HCT116 (cell line): ENCODE measurements at regions not wholly inside any gene's neighbourhood (a gene's known extent, or its start where the extent isn't known, plus 50 kb on each side); places are given as distances from the start of the nearest gene placed in this dataset.

Source experiments
- ATAC-seq: fragments of 200-7000 bp; cut with Tn5 transposase; 2 replicates; pipeline ENCODE4 v1.9.1; 2020; ENCODE audit warnings: mild to moderate bottlenecking, moderate library complexity
- BruUV-seq: library from RNA; stranded (reverse); fragments of 400-500 nt; replicated peaks from 2 replicates; lab custom pipeline; 2021; lab: Mats Ljungman, UMichigan
- CTCF ChIA-PET: fragments of 300-600 bp; sonication (Branson Sonifier 250); formaldehyde crosslinking; loops from one replicate; lab custom pipeline; 2021; ENCODE audit warnings: antibody characterized with exemption; lab: Charles Lee
- POLR2A ChIA-PET: fragments of 300-600, 350-600 bp; sonication (Branson Sonifier 250); formaldehyde crosslinking; loops from one replicate; lab custom pipeline; 2021; ENCODE audit warnings: antibody characterized with exemption; lab: Charles Lee
- RAD21 ChIA-PET, 2 experiments: fragments of 300-600 bp; sonication (Branson Sonifier 250); formaldehyde crosslinking; loops; one replicate each; lab custom pipeline; 2023; ENCODE audit warnings: low total read pairs in 2 of 2; ENCODE audit not compliant: uncharacterized antibody in 2 of 2, unreplicated experiment in 2 of 2, low non-redundant PET in 1 of 2; lab: Charles Lee
- DNase-seq: peaks from one replicate; pipeline ENCODE4 v3.0.0-alpha.2; 2010; ENCODE audit warnings: low read depth, low spot score
- H2AFZ ChIP-seq: fragments of 200-600 bp; shearing (Covaris generic), sonication (generic); 2 replicates; pipeline ENCODE4 v1.6.1; 2017; ENCODE audit warnings: low read depth, mixed run types, mixed read lengths, antibody characterized with exemption, low read length; ENCODE audit not compliant: poor library complexity, severe bottlenecking
- H3K27ac ChIP-seq: 2 replicates; pipeline ENCODE4 v1.5.1; 2012; ENCODE audit warnings: low read depth, low read length
- H3K27me3 ChIP-seq: fragments of 200-600 bp; sonication (generic); 2 replicates; pipeline ENCODE4 v1.6.1; 2016; ENCODE audit warnings: mixed run types, low read length, mixed read lengths; ENCODE audit not compliant: insufficient read depth
- H3K36me3 ChIP-seq, 2 experiments: fragments of 200-500 bp in 1 of 2; fragments of 200-600 bp in 1 of 2; sonication (Bioruptor generic) in 1 of 2; sonication (generic) in 1 of 2; 2 replicates each; pipeline versions ENCODE4 v1.5.1 to v1.6.1; 2014 to 2016; ENCODE audit warnings: low read length in 2 of 2, inconsistent platforms in 1 of 2, mixed read lengths in 1 of 2, mixed run types in 1 of 2; ENCODE audit not compliant: insufficient read depth in 2 of 2, control insufficient read depth in 1 of 2
- H3K4me1 ChIP-seq, 2 experiments: fragments of 200-600 bp in 1 of 2; sonication (generic) in 1 of 2; 2 replicates each; pipeline versions ENCODE4 v1.5.1 to v1.6.1; 2012 to 2017; ENCODE audit warnings: low read length in 2 of 2, inconsistent platforms in 1 of 2, mild to moderate bottlenecking in 1 of 2, mixed read lengths in 1 of 2, mixed run types in 1 of 2, moderate library complexity in 1 of 2; ENCODE audit not compliant: insufficient read depth in 2 of 2, control insufficient read depth in 1 of 2
- H3K4me2 ChIP-seq: fragments of 200-600 bp; sonication (generic); 2 replicates; pipeline ENCODE4 v1.6.1; 2017; ENCODE audit warnings: mixed run types, low read length, mixed read lengths
- H3K4me3 ChIP-seq, 2 experiments: fragments of 200-600 bp in 1 of 2; sonication (generic) in 1 of 2; replicated peaks in 1 of 2; 2 replicates each; pipeline ENCODE4 v1.5.1; 2011 to 2016; ENCODE audit warnings: low read length in 2 of 2, control low read depth in 1 of 2, low read depth in 1 of 2, mild to moderate bottlenecking in 1 of 2, mixed read lengths in 1 of 2, mixed run types in 1 of 2
- H3K79me2 ChIP-seq: fragments of 200-600 bp; sonication (generic); 2 replicates; pipeline ENCODE4 v1.6.1; 2017; ENCODE audit warnings: mild to moderate bottlenecking, mixed run types, low read length, moderate library complexity, mixed read lengths; ENCODE audit not compliant: insufficient read depth
- H3K9ac ChIP-seq: fragments of 200-600 bp; sonication (generic); 2 replicates; pipeline ENCODE4 v1.6.1; 2016; ENCODE audit warnings: low read length, mixed read lengths
- H3K9me2 ChIP-seq: fragments of 200-600 bp; sonication (generic), shearing (Covaris generic); 2 replicates; pipeline ENCODE4 v1.6.1; 2017; ENCODE audit warnings: mixed run types, mild to moderate bottlenecking, moderate library complexity; ENCODE audit not compliant: insufficient read depth
- H3K9me3 ChIP-seq, 2 experiments: fragments of 200-500 bp in 1 of 2; fragments of 200-600 bp in 1 of 2; sonication (Bioruptor generic) in 1 of 2; sonication (generic) in 1 of 2; 2 replicates each; pipeline ENCODE4 v1.6.1; 2014 to 2017; ENCODE audit warnings: low read length in 2 of 2, mixed read lengths in 2 of 2, inconsistent platforms in 1 of 2, low read depth in 1 of 2, mild to moderate bottlenecking in 1 of 2, mixed run types in 1 of 2, moderate library complexity in 1 of 2; ENCODE audit not compliant: control insufficient read depth in 1 of 2, insufficient read depth in 1 of 2
- H4K20me1 ChIP-seq: fragments of 200-600 bp; sonication (generic), shearing (Covaris generic); 2 replicates; pipeline ENCODE4 v1.6.1; 2017; ENCODE audit warnings: mixed run types, mild to moderate bottlenecking, moderate library complexity; ENCODE audit not compliant: insufficient read depth
- ATF3 ChIP-seq: IDR thresholded peaks from 2 replicates; pipeline ENCODE4 v1.6.1; 2012
- CBX3 ChIP-seq: IDR thresholded peaks from 2 replicates; pipeline ENCODE4 v1.6.1; 2012; ENCODE audit warnings: low read depth
- CEBPB ChIP-seq: IDR thresholded peaks from 2 replicates; pipeline ENCODE4 v1.6.1; 2012; ENCODE audit warnings: low read depth
- CTCF ChIP-seq, 3 experiments: fragments of 200-600 bp in 1 of 3; sonication (generic) in 1 of 3; IDR thresholded peaks in 2 of 3; conservative IDR thresholded peaks in 1 of 3; 2 replicates each; pipeline ENCODE4 v1.5.1; 2012 to 2017; ENCODE audit warnings: low read depth in 2 of 3, low read length in 2 of 3, antibody characterized with exemption in 1 of 3, borderline replicate concordance in 1 of 3, control low read depth in 1 of 3, mild to moderate bottlenecking in 1 of 3, mixed read lengths in 1 of 3, mixed run types in 1 of 3, moderate library complexity in 1 of 3; ENCODE audit not compliant: insufficient read depth in 1 of 3
- EGR1 ChIP-seq: IDR thresholded peaks from 2 replicates; pipeline ENCODE4 v1.6.1; 2012; ENCODE audit warnings: low read depth
- ELF1 ChIP-seq: IDR thresholded peaks from 2 replicates; pipeline ENCODE4 v1.6.1; 2012; ENCODE audit warnings: low read depth, borderline replicate concordance
- EZH2 ChIP-seq: fragments of 200-600 bp; sonication (generic); IDR thresholded peaks from 2 replicates; pipeline ENCODE4 v1.6.1; 2017; ENCODE audit warnings: antibody characterized with exemption, mixed run types
- FOSL1 ChIP-seq: IDR thresholded peaks from 2 replicates; pipeline ENCODE4 v1.6.1; 2012; ENCODE audit warnings: low read depth
- JUND ChIP-seq: IDR thresholded peaks from 2 replicates; pipeline ENCODE4 v1.6.1; 2012
- POLR2A ChIP-seq: IDR thresholded peaks from 2 replicates; pipeline ENCODE4 v1.7.0; 2011; ENCODE audit warnings: borderline replicate concordance; ENCODE audit not compliant: insufficient read depth, insufficient read length; ENCODE audit errors: extremely low read depth
- POLR2AphosphoS5 ChIP-seq: IDR thresholded peaks from 2 replicates; pipeline ENCODE4 v1.6.1; 2011; ENCODE audit warnings: mild to moderate bottlenecking, low read depth, low read length, moderate library complexity
- SIN3A ChIP-seq: IDR thresholded peaks from 2 replicates; pipeline ENCODE4 v1.6.1; 2012; ENCODE audit warnings: low read depth
- SP1 ChIP-seq: IDR thresholded peaks from 2 replicates; pipeline ENCODE4 v1.6.1; 2012; ENCODE audit warnings: low read depth
- TCF7L2 ChIP-seq: IDR thresholded peaks from 2 replicates; pipeline ENCODE4 v1.7.0; 2011; ENCODE audit warnings: borderline replicate concordance, inconsistent platforms; ENCODE audit not compliant: insufficient read depth, insufficient read length; ENCODE audit errors: extremely low read depth
- YY1 ChIP-seq: IDR thresholded peaks from 2 replicates; pipeline ENCODE4 v1.6.1; 2011; ENCODE audit warnings: low read length, low read depth, moderate library complexity, mild to moderate bottlenecking; ENCODE audit not compliant: insufficient replicate concordance; ENCODE audit errors: extremely low read depth
- ZNF274 ChIP-seq: fragments of 200-500 bp; sonication (Bioruptor generic); IDR thresholded peaks from 2 replicates; pipeline ENCODE4 v1.6.1; 2014; ENCODE audit warnings: mild to moderate bottlenecking, low read depth, low read length, inconsistent platforms
- intact Hi-C: fragments of 100-400 bp; cut with micrococcal nuclease; formaldehyde crosslinking; loops from 2 replicates; pipeline ENCODE4 v1.10.0; 2022
- TF ChIP-seq, protein P1 (sequence below): IDR thresholded peaks from 2 replicates; pipeline ENCODE4 v1.6.1; 2012
- TF ChIP-seq, protein P2 (sequence below): IDR thresholded peaks from 2 replicates; pipeline ENCODE4 v1.6.1; 2012; ENCODE audit warnings: low read depth
- TF ChIP-seq, protein P3 (sequence below): IDR thresholded peaks from 2 replicates; pipeline ENCODE4 v1.6.1; 2011; ENCODE audit warnings: mild to moderate bottlenecking, low read length, moderate library complexity; ENCODE audit not compliant: insufficient replicate concordance; ENCODE audit errors: extremely low read depth

DNA sequence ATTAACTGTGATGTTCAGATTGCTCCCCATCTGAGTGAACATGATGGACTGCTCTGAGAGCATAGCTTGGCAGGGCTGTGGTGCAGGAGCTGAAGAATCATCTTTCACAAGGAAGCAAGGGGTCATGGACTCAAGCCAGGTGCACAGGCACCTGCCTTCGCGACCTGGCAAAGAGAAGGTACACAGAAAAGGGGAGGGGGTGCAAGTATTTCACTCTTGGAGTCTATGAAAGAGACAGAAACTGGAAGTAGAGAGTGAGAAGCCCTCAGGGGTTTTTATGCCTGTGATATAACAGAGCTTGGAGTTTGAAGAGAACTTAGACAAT is 232.6 kb upstream of the PLXNA2 start (continued):
- no peak for TF ChIP-seq CTCF (IDR thresholded peaks at IDR 0.05 in 2 of 3, conservative IDR thresholded peaks at IDR 0.05 in 1 of 3; ENCODE audit: borderline replicate concordance in 1 of 3, insufficient read depth in 1 of 3, low read depth in 2 of 3, low read length in 2 of 3)
- no peak for TF ChIP-seq ELF1
- no peak for TF ChIP-seq EGR1
- TF ChIP-seq EZH2 = no peak
- TF ChIP-seq FOSL1 = no peak
- TF ChIP-seq TCF7L2 = no peak
- TF ChIP-seq CEBPB = no peak
- TF ChIP-seq YY1 = no peak
- no peak for TF ChIP-seq POLR2A
- TF ChIP-seq SIN3A = no peak
- no peak for TF ChIP-seq JUND

GRCh38 chr1:208479435-208479834 is 235.3 kb upstream of the PLXNA2 start:
- Histone ChIP-seq H3K4me3 (no peak overlapping the region), H3K36me3 (no peaks in the 10 kb centered on the region), H3K27me3 (peaks cover 4% of the 10 kb centered on the region; the same call in 1 of the 2 replicates), H3K9me3 (no peaks in the 10 kb centered on the region), H3K4me2 (no peak overlapping the region), H4K20me1 (no peaks in the 10 kb centered on the region), H2AFZ (no peak overlapping the region), H3K79me2 (no peaks in the 10 kb centered on the region), H3K4me1 (no peaks in the 10 kb centered on the region), H3K9me2 (no peaks in the 10 kb centered on the region), H3K9ac (no peak overlapping the region), H3K27ac (no peak overlapping the region)
- POLR2A ChIA-PET = no interaction called here
- intact Hi-C loops = no loop called here
- DNase-seq (no peak), ATAC-seq (no peak)
- BruUV-seq = no TSS peak
- CTCF ChIA-PET = no interaction called here
- RAD21 ChIA-PET = no interaction called here
- no peak for TF ChIP-seq POLR2AphosphoS5
- TF ChIP-seq ZNF274 = no peak
- TF ChIP-seq TCF7L2 = no peak
- no peak for TF ChIP-seq CBX3
- TF ChIP-seq, protein P1, sequence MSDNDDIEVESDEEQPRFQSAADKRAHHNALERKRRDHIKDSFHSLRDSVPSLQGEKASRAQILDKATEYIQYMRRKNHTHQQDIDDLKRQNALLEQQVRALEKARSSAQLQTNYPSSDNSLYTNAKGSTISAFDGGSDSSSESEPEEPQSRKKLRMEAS = no peak
- no peak for TF ChIP-seq EGR1
- no peak for TF ChIP-seq POLR2A
- no peak for TF ChIP-seq ATF3
- TF ChIP-seq CEBPB = no peak
- no peak for TF ChIP-seq SP1
- TF ChIP-seq, protein P2, sequence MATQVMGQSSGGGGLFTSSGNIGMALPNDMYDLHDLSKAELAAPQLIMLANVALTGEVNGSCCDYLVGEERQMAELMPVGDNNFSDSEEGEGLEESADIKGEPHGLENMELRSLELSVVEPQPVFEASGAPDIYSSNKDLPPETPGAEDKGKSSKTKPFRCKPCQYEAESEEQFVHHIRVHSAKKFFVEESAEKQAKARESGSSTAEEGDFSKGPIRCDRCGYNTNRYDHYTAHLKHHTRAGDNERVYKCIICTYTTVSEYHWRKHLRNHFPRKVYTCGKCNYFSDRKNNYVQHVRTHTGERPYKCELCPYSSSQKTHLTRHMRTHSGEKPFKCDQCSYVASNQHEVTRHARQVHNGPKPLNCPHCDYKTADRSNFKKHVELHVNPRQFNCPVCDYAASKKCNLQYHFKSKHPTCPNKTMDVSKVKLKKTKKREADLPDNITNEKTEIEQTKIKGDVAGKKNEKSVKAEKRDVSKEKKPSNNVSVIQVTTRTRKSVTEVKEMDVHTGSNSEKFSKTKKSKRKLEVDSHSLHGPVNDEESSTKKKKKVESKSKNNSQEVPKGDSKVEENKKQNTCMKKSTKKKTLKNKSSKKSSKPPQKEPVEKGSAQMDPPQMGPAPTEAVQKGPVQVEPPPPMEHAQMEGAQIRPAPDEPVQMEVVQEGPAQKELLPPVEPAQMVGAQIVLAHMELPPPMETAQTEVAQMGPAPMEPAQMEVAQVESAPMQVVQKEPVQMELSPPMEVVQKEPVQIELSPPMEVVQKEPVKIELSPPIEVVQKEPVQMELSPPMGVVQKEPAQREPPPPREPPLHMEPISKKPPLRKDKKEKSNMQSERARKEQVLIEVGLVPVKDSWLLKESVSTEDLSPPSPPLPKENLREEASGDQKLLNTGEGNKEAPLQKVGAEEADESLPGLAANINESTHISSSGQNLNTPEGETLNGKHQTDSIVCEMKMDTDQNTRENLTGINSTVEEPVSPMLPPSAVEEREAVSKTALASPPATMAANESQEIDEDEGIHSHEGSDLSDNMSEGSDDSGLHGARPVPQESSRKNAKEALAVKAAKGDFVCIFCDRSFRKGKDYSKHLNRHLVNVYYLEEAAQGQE = no peak
- TF ChIP-seq, protein P3, sequence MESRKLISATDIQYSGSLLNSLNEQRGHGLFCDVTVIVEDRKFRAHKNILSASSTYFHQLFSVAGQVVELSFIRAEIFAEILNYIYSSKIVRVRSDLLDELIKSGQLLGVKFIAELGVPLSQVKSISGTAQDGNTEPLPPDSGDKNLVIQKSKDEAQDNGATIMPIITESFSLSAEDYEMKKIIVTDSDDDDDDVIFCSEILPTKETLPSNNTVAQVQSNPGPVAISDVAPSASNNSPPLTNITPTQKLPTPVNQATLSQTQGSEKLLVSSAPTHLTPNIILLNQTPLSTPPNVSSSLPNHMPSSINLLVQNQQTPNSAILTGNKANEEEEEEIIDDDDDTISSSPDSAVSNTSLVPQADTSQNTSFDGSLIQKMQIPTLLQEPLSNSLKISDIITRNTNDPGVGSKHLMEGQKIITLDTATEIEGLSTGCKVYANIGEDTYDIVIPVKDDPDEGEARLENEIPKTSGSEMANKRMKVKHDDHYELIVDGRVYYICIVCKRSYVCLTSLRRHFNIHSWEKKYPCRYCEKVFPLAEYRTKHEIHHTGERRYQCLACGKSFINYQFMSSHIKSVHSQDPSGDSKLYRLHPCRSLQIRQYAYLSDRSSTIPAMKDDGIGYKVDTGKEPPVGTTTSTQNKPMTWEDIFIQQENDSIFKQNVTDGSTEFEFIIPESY = no peak
